ENCODE measurements at regions not wholly inside any gene's neighbourhood (a gene's known extent, or its start where the extent isn't known, plus 50 kb on each side); places are given as distances from the start of the nearest gene placed in this dataset.

DNA sequence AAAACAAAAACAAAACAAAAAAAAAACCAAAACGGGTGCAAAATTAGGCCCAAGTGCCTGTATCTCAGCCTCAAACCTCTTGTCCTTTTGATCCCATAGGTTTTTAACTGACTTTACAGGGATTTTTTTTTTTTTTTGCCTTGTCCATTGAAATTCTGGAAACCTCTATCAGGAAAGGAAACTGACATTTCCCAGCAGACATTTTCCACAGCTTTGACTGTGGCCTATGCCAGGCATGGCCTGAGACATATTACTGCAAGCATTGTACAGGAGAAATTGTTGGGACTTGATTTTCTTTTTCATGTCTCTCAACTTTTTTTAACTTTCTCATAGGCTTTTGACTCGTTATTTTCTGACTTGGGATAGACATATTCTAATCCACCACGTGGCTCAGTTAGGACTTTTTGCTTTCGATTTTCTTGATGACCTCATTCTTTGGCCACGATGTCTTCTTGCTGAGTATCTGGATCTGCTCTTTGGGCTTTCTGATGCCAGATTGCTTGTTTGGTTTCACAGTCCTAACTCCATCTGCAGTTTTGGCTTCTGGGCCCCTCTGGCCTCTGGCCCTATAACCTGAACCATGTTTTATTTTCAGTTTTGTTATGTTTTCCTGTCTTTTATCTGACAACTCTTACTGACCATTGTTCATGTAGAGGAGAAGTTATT is 336.1 kb upstream of the C11orf87 start:
- intact Hi-C loops (cut with micrococcal nuclease; ENCODE audit: unreplicated experiment) = no loop called here
- Histone ChIP-seq H3K36me3 (ENCODE audit: insufficient read depth, low read length, poor library complexity, severe bottlenecking) (no peaks in the 10 kb centered on the region), H3K4me1 (ENCODE audit: insufficient read depth, low read length, poor library complexity, severe bottlenecking) (no peaks in the 10 kb centered on the region), H3K4me3 (ENCODE audit: low read depth, low read length, poor library complexity, severe bottlenecking) (no peak overlapping the region), H3K27me3 (replicated peaks; ENCODE audit: insufficient read depth, low read depth, low read length, poor library complexity) (no peaks in the 10 kb centered on the region), H3K9me3 (ENCODE audit: low read depth, low read length, poor library complexity, severe bottlenecking) (no peaks in the 10 kb centered on the region), H3K27ac (ENCODE audit: low read depth, low read length, poor library complexity, severe bottlenecking) (no peak overlapping the region)
- TF ChIP-seq EZH2 (IDR thresholded peaks at IDR 0.05; ENCODE audit: borderline replicate concordance, low read depth, low read length, poor library complexity, severe bottlenecking) = no peak
- TF ChIP-seq, protein P1, sequence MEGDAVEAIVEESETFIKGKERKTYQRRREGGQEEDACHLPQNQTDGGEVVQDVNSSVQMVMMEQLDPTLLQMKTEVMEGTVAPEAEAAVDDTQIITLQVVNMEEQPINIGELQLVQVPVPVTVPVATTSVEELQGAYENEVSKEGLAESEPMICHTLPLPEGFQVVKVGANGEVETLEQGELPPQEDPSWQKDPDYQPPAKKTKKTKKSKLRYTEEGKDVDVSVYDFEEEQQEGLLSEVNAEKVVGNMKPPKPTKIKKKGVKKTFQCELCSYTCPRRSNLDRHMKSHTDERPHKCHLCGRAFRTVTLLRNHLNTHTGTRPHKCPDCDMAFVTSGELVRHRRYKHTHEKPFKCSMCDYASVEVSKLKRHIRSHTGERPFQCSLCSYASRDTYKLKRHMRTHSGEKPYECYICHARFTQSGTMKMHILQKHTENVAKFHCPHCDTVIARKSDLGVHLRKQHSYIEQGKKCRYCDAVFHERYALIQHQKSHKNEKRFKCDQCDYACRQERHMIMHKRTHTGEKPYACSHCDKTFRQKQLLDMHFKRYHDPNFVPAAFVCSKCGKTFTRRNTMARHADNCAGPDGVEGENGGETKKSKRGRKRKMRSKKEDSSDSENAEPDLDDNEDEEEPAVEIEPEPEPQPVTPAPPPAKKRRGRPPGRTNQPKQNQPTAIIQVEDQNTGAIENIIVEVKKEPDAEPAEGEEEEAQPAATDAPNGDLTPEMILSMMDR (conservative IDR thresholded peaks at IDR 0.05; ENCODE audit: low read depth, low read length) = no peak
- ChIA-PET POLR2A (ENCODE audit: low non-redundant PET) (no interaction called here), CTCF (no interaction called here)
- DNase-seq (ENCODE audit: low spot score) = no peak
- no TSS peak for BruUV-seq (replicated peaks)

DNA sequence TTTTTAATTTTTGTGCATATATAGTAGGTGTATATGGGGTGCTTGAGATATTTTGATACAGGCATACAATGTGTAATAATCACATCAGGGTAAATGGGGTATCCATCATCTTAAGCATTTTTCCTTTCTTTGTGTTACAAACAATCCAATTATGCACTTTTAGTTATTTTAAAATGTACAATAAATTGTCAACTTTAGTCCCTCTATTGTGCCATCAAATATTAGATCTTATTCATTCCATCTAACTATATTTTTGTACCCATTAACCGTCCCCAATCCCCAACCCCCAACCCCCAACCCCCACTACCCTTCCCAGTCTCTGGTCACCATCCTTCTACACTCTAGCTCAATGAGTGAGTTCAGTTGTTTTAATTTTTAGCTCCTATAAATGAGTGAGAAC is 335.1 kb upstream of the C11orf87 start:
- intact Hi-C loops (cut with micrococcal nuclease; ENCODE audit: unreplicated experiment) = no loop called here
- H3K4me3 ChIP-seq (ENCODE audit: low read depth, low read length, poor library complexity, severe bottlenecking) = no peak overlapping the region
- no peaks in the 10 kb centered on the region for H3K36me3 ChIP-seq (ENCODE audit: insufficient read depth, low read length, poor library complexity, severe bottlenecking)
- no TSS peak for BruUV-seq (replicated peaks)
- POLR2A ChIA-PET (ENCODE audit: low non-redundant PET) = no interaction called here
- H3K9me3 ChIP-seq (ENCODE audit: low read depth, low read length, poor library complexity, severe bottlenecking) = no peaks in the 10 kb centered on the region
- H3K27me3 ChIP-seq (replicated peaks; ENCODE audit: insufficient read depth, low read depth, low read length, poor library complexity) = no peaks in the 10 kb centered on the region
- no peak overlapping the region for H3K27ac ChIP-seq (ENCODE audit: low read depth, low read length, poor library complexity, severe bottlenecking)
- CTCF ChIA-PET = no interaction called here
- TF ChIP-seq, protein P1 (conservative IDR thresholded peaks at IDR 0.05; ENCODE audit: low read depth, low read length) = no peak
- TF ChIP-seq EZH2 (IDR thresholded peaks at IDR 0.05; ENCODE audit: borderline replicate concordance, low read depth, low read length, poor library complexity, severe bottlenecking) = no peak
- no peak for DNase-seq (ENCODE audit: low spot score)
- H3K4me1 ChIP-seq (ENCODE audit: insufficient read depth, low read length, poor library complexity, severe bottlenecking) = no peaks in the 10 kb centered on the region

DNA sequence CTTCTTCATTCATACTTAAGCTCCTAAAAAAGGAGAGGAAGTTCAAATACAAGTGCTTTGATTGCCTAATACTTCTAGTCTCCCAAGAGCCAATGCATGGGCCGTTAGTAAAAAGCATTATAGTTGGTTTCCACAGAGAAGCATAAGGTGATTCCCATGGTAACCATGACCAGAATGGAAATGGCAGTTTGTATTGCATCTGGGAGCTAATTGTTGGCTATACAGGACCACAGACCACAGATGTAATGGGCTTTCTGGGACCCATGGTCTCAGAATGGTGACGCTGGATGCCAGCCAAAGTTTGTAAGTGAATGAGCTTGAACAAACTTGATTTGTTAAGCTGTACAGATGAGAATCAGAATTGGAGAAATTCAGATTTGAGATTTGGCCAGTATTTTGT is 333.9 kb upstream of the C11orf87 start:
- Histone ChIP-seq H3K4me3 (ENCODE audit: low read depth, low read length, poor library complexity, severe bottlenecking) (no peak overlapping the region), H3K27me3 (replicated peaks; ENCODE audit: insufficient read depth, low read depth, low read length, poor library complexity) (no peaks in the 10 kb centered on the region), H3K4me1 (ENCODE audit: insufficient read depth, low read length, poor library complexity, severe bottlenecking) (no peaks in the 10 kb centered on the region), H3K27ac (ENCODE audit: low read depth, low read length, poor library complexity, severe bottlenecking) (no peak overlapping the region), H3K36me3 (ENCODE audit: insufficient read depth, low read length, poor library complexity, severe bottlenecking) (no peaks in the 10 kb centered on the region), H3K9me3 (ENCODE audit: low read depth, low read length, poor library complexity, severe bottlenecking) (no peaks in the 10 kb centered on the region)
- POLR2A ChIA-PET (ENCODE audit: low non-redundant PET) = no interaction called here
- DNase-seq (ENCODE audit: low spot score) = no peak
- no TSS peak for BruUV-seq (replicated peaks)
- TF ChIP-seq, protein P1 (conservative IDR thresholded peaks at IDR 0.05; ENCODE audit: low read depth, low read length) = no peak
- no peak for TF ChIP-seq EZH2 (IDR thresholded peaks at IDR 0.05; ENCODE audit: borderline replicate concordance, low read depth, low read length, poor library complexity, severe bottlenecking)
- intact Hi-C loops (cut with micrococcal nuclease; ENCODE audit: unreplicated experiment) = no loop called here
- CTCF ChIA-PET = no interaction called here

All from A673 (cell line).